Endothelial cell of umbilical vein (primary cell): ENCODE measurements at regions not wholly inside any gene's neighbourhood (a gene's known extent, or its start where the extent isn't known, plus 50 kb on each side); places are given as distances from the start of the nearest gene placed in this dataset.
"Not testable (repeated sequence)": the region's sequence is repeated elsewhere in the genome, so short reads cannot be mapped to it uniquely, and the experiment has no call there.

Experiments used
- BruUV-seq: library from RNA; stranded (reverse); fragments of 400-500 nt; replicated peaks from 2 replicates; lab custom pipeline; 2021; lab: Mats Ljungman, UMichigan
- CTCF ChIA-PET: fragments of 300-600, 350-600 bp; sonication (Branson Sonifier 250); formaldehyde crosslinking; loops from one replicate; lab custom pipeline; 2021; ENCODE audit warnings: antibody characterized with exemption, inconsistent platforms; lab: Charles Lee
- POLR2A ChIA-PET: fragments of 300-600, 350-600 bp; sonication (Branson Sonifier 250); formaldehyde crosslinking; loops from one replicate; lab custom pipeline; 2021; ENCODE audit warnings: antibody characterized with exemption, inconsistent platforms; lab: Charles Lee
- DNase-seq: peaks from one replicate; pipeline ENCODE4 v3.0.0-alpha.2; 2011; ENCODE audit warnings: low read depth, low spot score
- FAIRE-seq: peaks from 2 replicates; lab custom pipeline; 2011; peaks lifted over from hg19 to GRCh38; lab: Jason Lieb, UNC
- H2AFZ ChIP-seq: 2 replicates; pipeline ENCODE4 v1.6.0; 2012; ENCODE audit warnings: low read depth, low read length, control low read depth, inconsistent platforms
- H3K27ac ChIP-seq: 2 replicates; pipeline ENCODE4 v1.5.1; 2011; ENCODE audit warnings: low read depth, mild to moderate bottlenecking, control low read depth, low read length, moderate library complexity; ENCODE audit not compliant: insufficient read depth
- H3K27me3 ChIP-seq, 2 experiments: 2 replicates each; pipeline versions ENCODE4 v1.6.0 to v1.6.1; 2011; ENCODE audit warnings: low read length in 2 of 2, mixed read lengths in 1 of 2; ENCODE audit not compliant: control insufficient read depth in 2 of 2, insufficient read depth in 2 of 2
- H3K36me3 ChIP-seq, 2 experiments: 2 replicates in 1 of 2; 3 replicates in 1 of 2; pipeline ENCODE4 v1.5.1; 2011; ENCODE audit warnings: low read length in 2 of 2, mild to moderate bottlenecking in 1 of 2, moderate library complexity in 1 of 2; ENCODE audit not compliant: control insufficient read depth in 2 of 2, insufficient read depth in 2 of 2; ENCODE audit errors: extremely low read depth in 1 of 2
- H3K4me1 ChIP-seq: 3 replicates; pipeline ENCODE4 v1.5.1; 2011; ENCODE audit warnings: mild to moderate bottlenecking, low read length; ENCODE audit not compliant: control insufficient read depth, insufficient read depth; ENCODE audit errors: extremely low read depth
- H3K4me2 ChIP-seq: 2 replicates; pipeline ENCODE4 v1.6.1; 2011; ENCODE audit warnings: low read length, control low read depth, mixed read lengths; ENCODE audit not compliant: insufficient read depth
- H3K4me3 ChIP-seq, 3 experiments: fragments of 200-600 bp in 1 of 3; sonication (generic), shearing (Covaris generic) in 1 of 3; replicated peaks in 1 of 3; 2 replicates each; pipeline ENCODE4 v1.5.1; 2011 to 2016; ENCODE audit warnings: control low read depth in 3 of 3, low read length in 3 of 3, mild to moderate bottlenecking in 2 of 3, inconsistent platforms in 1 of 3, low read depth in 1 of 3, moderate library complexity in 1 of 3; ENCODE audit not compliant: insufficient read depth in 1 of 3
- H3K79me2 ChIP-seq: 2 replicates; pipeline ENCODE4 v1.6.0; 2012; ENCODE audit warnings: low read length, inconsistent platforms; ENCODE audit not compliant: control insufficient read depth, insufficient read depth
- H3K9ac ChIP-seq: replicated peaks from 2 replicates; pipeline ENCODE3; 2011; ENCODE audit warnings: low read length, control low read depth; ENCODE audit not compliant: insufficient read depth; ENCODE audit errors: extremely low read depth
- H3K9me1 ChIP-seq: replicated peaks from 3 replicates; pipeline ENCODE4 v1.6.0; 2011; ENCODE audit warnings: mild to moderate bottlenecking, low read length; ENCODE audit not compliant: control insufficient read depth, insufficient read depth; ENCODE audit errors: extremely low read depth
- H3K9me3 ChIP-seq: replicated peaks from 2 replicates; pipeline ENCODE4 v1.5.1; 2012; ENCODE audit warnings: low read length, inconsistent platforms; ENCODE audit not compliant: control insufficient read depth, insufficient read depth
- H4K20me1 ChIP-seq: replicated peaks from 2 replicates; pipeline ENCODE3; 2011; ENCODE audit warnings: mild to moderate bottlenecking, low read length; ENCODE audit not compliant: control insufficient read depth, insufficient read depth; ENCODE audit errors: extremely low read depth
- dilution Hi-C: fragments of 300-500 bp; cut with MboI; formaldehyde crosslinking; loops from one replicate; pipeline ENCODE4 v1.15.0; 2019; ENCODE audit warnings: low sequenced_read_pairs; ENCODE audit not compliant: extremely low pct_ligation_motif_present
- intact Hi-C: fragments of 100-400 bp; cut with micrococcal nuclease; formaldehyde crosslinking; loops from one replicate; pipeline ENCODE4 v1.10.0; 2022

DNA sequence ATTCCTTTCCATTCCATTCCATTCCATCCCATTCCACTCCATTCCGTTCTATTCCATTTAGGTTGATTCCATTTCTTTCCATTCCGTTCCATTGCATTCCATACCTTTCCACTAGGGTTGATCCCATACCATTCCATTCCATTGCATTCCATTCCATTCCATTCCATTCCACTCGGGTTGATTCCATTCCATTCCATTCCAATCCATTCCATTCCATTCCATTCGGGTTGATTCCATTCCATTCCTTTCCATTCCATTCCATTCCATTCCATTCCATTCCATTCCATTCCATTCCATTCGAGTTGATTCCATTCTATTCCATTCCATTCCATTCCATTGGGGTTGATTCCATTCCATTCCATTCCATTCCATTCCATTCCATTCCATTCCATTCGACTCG, 161.1 kb downstream of the CWH43 start:
- POLR2A ChIA-PET, dilution Hi-C loops, FAIRE-seq, H3K4me1 ChIP-seq, H3K79me2 ChIP-seq, H3K4me2 ChIP-seq, H3K36me3 ChIP-seq, H2AFZ ChIP-seq, H3K4me3 ChIP-seq, intact Hi-C loops, H3K9ac ChIP-seq, H3K27ac ChIP-seq, H3K9me1 ChIP-seq, H4K20me1 ChIP-seq, BruUV-seq, CTCF ChIA-PET, H3K27me3 ChIP-seq: not testable (repeated sequence)
- H3K9me3 ChIP-seq = peaks cover 46% of the 10 kb centered on the region
- DNase-seq = peak; percentile 1

DNA sequence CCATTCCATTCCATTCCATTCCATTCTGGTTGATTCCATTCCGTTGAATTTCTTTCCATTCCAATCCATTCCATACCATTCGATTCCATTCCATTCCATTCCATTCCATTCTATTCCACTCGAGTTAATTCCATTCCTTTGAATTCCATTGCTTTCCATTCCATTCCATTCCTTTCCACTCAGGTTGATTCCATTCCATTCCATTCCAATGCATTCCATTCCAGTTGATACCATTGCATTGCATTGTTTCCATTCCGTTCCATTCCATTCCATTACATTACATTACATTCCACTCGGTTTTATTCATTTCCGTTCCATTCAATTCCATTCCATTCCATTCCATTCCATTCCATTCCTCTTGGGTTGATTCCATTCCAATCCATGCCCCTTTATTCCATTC, 161.5 kb downstream of the CWH43 start:
- H3K9ac ChIP-seq, H3K4me2 ChIP-seq, dilution Hi-C loops, FAIRE-seq, CTCF ChIA-PET, H3K27ac ChIP-seq, BruUV-seq, POLR2A ChIA-PET, H3K36me3 ChIP-seq, H3K9me1 ChIP-seq, intact Hi-C loops, H3K79me2 ChIP-seq, H3K4me1 ChIP-seq, H4K20me1 ChIP-seq, H2AFZ ChIP-seq, H3K4me3 ChIP-seq, H3K27me3 ChIP-seq: not testable (repeated sequence)
- peaks cover 47% of the 10 kb centered on the region for H3K9me3 ChIP-seq
- peak; percentile 77 for DNase-seq

DNA sequence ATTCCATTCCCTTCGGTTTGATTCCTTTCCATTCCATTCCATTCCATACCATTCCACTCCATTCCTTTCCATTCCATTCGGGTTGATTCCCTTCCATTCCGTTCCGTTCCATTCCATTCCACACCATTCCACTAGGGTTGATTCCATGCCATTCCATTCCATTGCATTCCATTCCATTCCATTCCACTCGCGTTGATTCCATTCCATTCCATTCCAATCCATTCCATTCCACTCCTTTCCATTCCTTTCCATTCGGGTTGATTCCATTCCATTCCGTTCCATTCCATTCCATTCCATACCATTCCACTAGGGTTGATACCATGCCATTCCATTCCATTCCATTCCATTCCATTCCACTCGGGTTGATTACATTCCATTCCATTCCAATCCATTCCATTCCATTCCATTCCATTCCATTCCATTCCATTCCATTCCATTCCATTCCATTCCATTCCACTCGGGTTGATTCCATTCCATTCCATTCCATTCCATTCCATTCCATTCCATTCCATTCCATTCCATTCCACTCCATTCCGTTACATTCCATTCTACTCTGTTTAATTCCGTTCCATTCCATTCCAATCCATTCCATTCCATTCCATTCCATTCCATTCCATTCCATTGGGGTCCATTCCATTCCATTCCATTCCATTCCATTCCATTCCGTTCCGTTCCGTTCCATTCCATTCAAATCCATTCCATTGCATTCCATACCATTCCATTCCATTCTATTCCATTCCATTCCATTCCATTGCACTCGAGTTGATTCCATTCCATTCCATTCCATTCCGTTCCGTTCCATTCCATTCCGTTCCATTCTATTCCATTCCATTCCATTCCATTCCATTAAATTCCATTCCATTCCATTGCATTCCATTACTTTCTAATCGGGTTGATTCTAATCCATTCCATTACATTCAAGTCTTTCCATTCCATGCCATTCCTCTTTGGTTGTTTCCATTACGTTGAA, 163.2 kb downstream of the CWH43 start:
- H3K9ac ChIP-seq, H4K20me1 ChIP-seq, CTCF ChIA-PET, POLR2A ChIA-PET, FAIRE-seq, intact Hi-C loops, H3K27ac ChIP-seq, dilution Hi-C loops, H3K4me1 ChIP-seq, H2AFZ ChIP-seq, H3K4me3 ChIP-seq, BruUV-seq, H3K36me3 ChIP-seq, H3K4me2 ChIP-seq, H3K27me3 ChIP-seq, H3K79me2 ChIP-seq, H3K9me1 ChIP-seq: not testable (repeated sequence)
- DNase-seq = peak; percentile 99
- peaks cover 55% of the 10 kb centered on the region for H3K9me3 ChIP-seq

DNA sequence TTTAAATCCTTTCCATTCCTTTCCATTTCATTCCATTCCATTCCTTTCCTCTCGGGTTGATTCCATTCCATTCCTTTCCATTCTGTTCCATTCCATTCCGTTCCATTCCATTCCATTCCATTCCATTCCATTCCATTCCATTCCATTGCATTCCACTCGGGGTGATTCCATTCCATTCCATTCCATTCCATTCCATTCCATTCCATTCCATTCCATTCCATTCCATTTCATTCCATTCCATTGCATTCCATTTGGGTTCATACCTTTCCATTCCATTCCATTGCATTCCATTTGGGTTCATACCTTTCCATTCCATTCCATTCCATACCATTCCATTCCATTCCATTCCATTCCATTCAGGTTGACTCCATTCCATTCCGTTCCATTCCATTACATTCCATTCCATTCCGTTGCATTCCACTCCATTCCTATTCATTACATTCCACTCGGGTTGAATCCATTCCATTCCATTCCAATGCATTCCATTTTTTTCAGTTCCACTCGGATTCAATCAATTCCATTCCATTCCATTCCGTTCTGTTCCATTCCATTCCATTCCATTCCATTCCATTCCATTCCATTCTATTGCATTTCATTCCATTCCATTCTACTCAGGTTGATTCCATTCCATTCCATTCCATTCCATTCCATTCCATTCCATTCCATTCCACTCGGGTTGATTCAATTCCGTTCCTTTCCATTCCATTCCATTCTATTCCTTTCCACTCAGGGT, 164.4 kb downstream of the CWH43 start:
- H2AFZ ChIP-seq, H3K9me1 ChIP-seq, H3K9ac ChIP-seq, POLR2A ChIA-PET, BruUV-seq, H3K27ac ChIP-seq, H3K79me2 ChIP-seq, H3K4me2 ChIP-seq, intact Hi-C loops, H3K4me3 ChIP-seq, dilution Hi-C loops, H3K27me3 ChIP-seq, H4K20me1 ChIP-seq, H3K4me1 ChIP-seq, FAIRE-seq, CTCF ChIA-PET, H3K36me3 ChIP-seq: not testable (repeated sequence)
- peak; percentile 67 for DNase-seq
- peaks cover 57% of the 10 kb centered on the region for H3K9me3 ChIP-seq
